ENCODE measurements at regions not wholly inside any gene's neighbourhood (a gene's known extent, or its start where the extent isn't known, plus 50 kb on each side); places are given as distances from the start of the nearest gene placed in this dataset.

GRCh38 chr11:98800696-98801095 lies 220.1 kb upstream of the CNTN5 start:
- DNase-seq (ENCODE audit: low spot score): no peak
- Mint-ChIP-seq H3K27ac (no peak overlapping the region), H3K36me3 (ENCODE audit: low read depth) (peaks cover 4% of the 10 kb centered on the region; the same call in 1 of the 3 replicates), H3K9me3 (peaks cover 8% of the 10 kb centered on the region; the same call in 2 of the 3 replicates), H3K27me3 (ENCODE audit: insufficient read depth, low read depth, poor library complexity) (no peaks in the 10 kb centered on the region), H3K4me1 (no peaks in the 10 kb centered on the region), H3K4me3 (no peak overlapping the region)
- no peak overlapping the region for H3K4me2 ChIP-seq
- H2AFZ ChIP-seq: no peak overlapping the region
- H3K9me2 ChIP-seq (ENCODE audit: insufficient read depth): no peaks in the 10 kb centered on the region
- ATAC-seq: no peak
- H3F3A ChIP-seq (replicated peaks; ENCODE audit: low read depth): no peaks in the 10 kb centered on the region
- H3K79me2 ChIP-seq (replicated peaks; ENCODE audit: insufficient read depth): no peaks in the 10 kb centered on the region
- no peaks in the 10 kb centered on the region for H3K36me3 ChIP-seq (ENCODE audit: insufficient read depth)
- no peaks in the 10 kb centered on the region for H4K20me1 ChIP-seq (replicated peaks; ENCODE audit: insufficient read depth)
- H3K4me1 ChIP-seq (ENCODE audit: insufficient read depth): no peaks in the 10 kb centered on the region
- H3K4me3 ChIP-seq: no peak overlapping the region
- H3K27ac ChIP-seq (ENCODE audit: low read depth): no peak overlapping the region
- H3K27me3 ChIP-seq (ENCODE audit: insufficient read depth): no peaks in the 10 kb centered on the region
- TF ChIP-seq ZNF114 (CRISPR knock-in tag; IDR thresholded peaks at IDR 0.05): no peak
- TF ChIP-seq EZH2 (IDR thresholded peaks at IDR 0.05; ENCODE audit: low read depth, unreplicated experiment): no peak
- TF ChIP-seq REST (IDR thresholded peaks at IDR 0.05; ENCODE audit: unreplicated experiment): no peak
- no peak for TF ChIP-seq POLR2AphosphoS5 (IDR thresholded peaks at IDR 0.05; ENCODE audit: low read depth)
- TF ChIP-seq JUNB (IDR thresholded peaks at IDR 0.05; ENCODE audit: unreplicated experiment): no peak
- TF ChIP-seq ZNF331 (CRISPR knock-in tag; IDR thresholded peaks at IDR 0.05; ENCODE audit: low read depth): no peak
- no peak for TF ChIP-seq ETS1 (IDR thresholded peaks at IDR 0.05)
- no peak for TF ChIP-seq STAT1 (IDR thresholded peaks at IDR 0.05; ENCODE audit: unreplicated experiment)
- no peak for TF ChIP-seq EZH2phosphoT487 (IDR thresholded peaks at IDR 0.05; ENCODE audit: unreplicated experiment)
- TF ChIP-seq CREB1 (CRISPR knock-in tag; IDR thresholded peaks at IDR 0.05; ENCODE audit: low read depth): no peak

GRCh38 chr11:98828986-98829708 lies 191.6 kb upstream of the CNTN5 start:
- H3K36me3 Mint-ChIP-seq (ENCODE audit: low read depth): no peaks in the 10 kb centered on the region
- H3F3A ChIP-seq (replicated peaks; ENCODE audit: low read depth): no peaks in the 10 kb centered on the region
- H3K27ac Mint-ChIP-seq: no peak overlapping the region
- H3K79me2 ChIP-seq (replicated peaks; ENCODE audit: insufficient read depth): no peaks in the 10 kb centered on the region
- no peaks in the 10 kb centered on the region for H3K36me3 ChIP-seq (ENCODE audit: insufficient read depth)
- H3K27me3 Mint-ChIP-seq (ENCODE audit: insufficient read depth, low read depth, poor library complexity): no peaks in the 10 kb centered on the region
- no peaks in the 10 kb centered on the region; the same call in 2 of the 3 replicates for H3K9me3 Mint-ChIP-seq
- no peak overlapping the region for H3K4me3 Mint-ChIP-seq
- H3K27ac ChIP-seq (ENCODE audit: low read depth): no peak overlapping the region
- peaks cover 8% of the 10 kb centered on the region; the same call in 2 of the 3 replicates for H3K4me1 Mint-ChIP-seq
- H3K27me3 ChIP-seq (ENCODE audit: insufficient read depth): no peaks in the 10 kb centered on the region
- H4K20me1 ChIP-seq (replicated peaks; ENCODE audit: insufficient read depth): no peaks in the 10 kb centered on the region
- no peak overlapping the region for H2AFZ ChIP-seq
- DNase-seq (ENCODE audit: low spot score) (no peak), ATAC-seq (no peak)
- H3K4me1 ChIP-seq (ENCODE audit: insufficient read depth): peaks cover 3% of the 10 kb centered on the region
- H3K9me2 ChIP-seq (ENCODE audit: insufficient read depth): no peaks in the 10 kb centered on the region
- H3K4me3 ChIP-seq: no peak overlapping the region
- TF ChIP-seq ETS1 (IDR thresholded peaks at IDR 0.05): no peak
- no peak overlapping the region for H3K4me2 ChIP-seq

Data from GM23338 (cell line).